ENCODE measurements at regions not wholly inside any gene's neighbourhood (a gene's known extent, or its start where the extent isn't known, plus 50 kb on each side); places are given as distances from the start of the nearest gene placed in this dataset.
"Not testable (repeated sequence)": the region's sequence is repeated elsewhere in the genome, so short reads cannot be mapped to it uniquely, and the experiment has no call there.

DNA sequence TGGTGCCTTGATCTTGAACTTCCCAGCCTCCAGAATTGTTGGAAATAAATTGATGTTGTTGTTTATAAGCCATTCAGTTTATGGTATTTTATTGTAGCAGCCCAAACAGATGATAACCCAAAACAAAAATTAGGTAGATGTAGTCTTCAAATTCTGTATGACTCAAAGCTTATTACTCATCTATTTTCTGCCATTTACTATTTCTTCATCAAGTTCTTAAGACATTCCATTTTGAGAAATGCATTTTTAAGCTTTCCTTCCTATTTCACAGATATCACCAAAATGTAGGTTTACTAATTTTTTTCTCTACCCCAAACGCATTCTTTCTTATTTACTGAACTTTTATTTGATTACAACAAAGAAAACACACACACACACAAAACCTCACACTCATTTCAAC is 148.2 kb downstream of the RND3 start:
- H3K9me3 ChIP-seq = no peaks in the 10 kb centered on the region
- no peak for TF ChIP-seq POLR2A (IDR thresholded peaks at IDR 0.05)
- TF ChIP-seq, protein P1, sequence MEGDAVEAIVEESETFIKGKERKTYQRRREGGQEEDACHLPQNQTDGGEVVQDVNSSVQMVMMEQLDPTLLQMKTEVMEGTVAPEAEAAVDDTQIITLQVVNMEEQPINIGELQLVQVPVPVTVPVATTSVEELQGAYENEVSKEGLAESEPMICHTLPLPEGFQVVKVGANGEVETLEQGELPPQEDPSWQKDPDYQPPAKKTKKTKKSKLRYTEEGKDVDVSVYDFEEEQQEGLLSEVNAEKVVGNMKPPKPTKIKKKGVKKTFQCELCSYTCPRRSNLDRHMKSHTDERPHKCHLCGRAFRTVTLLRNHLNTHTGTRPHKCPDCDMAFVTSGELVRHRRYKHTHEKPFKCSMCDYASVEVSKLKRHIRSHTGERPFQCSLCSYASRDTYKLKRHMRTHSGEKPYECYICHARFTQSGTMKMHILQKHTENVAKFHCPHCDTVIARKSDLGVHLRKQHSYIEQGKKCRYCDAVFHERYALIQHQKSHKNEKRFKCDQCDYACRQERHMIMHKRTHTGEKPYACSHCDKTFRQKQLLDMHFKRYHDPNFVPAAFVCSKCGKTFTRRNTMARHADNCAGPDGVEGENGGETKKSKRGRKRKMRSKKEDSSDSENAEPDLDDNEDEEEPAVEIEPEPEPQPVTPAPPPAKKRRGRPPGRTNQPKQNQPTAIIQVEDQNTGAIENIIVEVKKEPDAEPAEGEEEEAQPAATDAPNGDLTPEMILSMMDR (IDR thresholded peaks at IDR 0.05) = no peak
- no peaks in the 10 kb centered on the region for H3K36me3 ChIP-seq (ENCODE audit: low read depth, missing control alignments)
- H3K4me1 ChIP-seq = no peaks in the 10 kb centered on the region
- no peaks in the 10 kb centered on the region for H3K27me3 ChIP-seq
- no peak overlapping the region for H3K27ac ChIP-seq
- no peak overlapping the region for H3K4me3 ChIP-seq
- intact Hi-C loops (cut with DNase I; ENCODE audit: low total_unique reads) = no loop called here
- no peak for DNase-seq
- 77 to 89% methylated on average over 1 of the region's 1 CpG for WGBS, 2 donors

DNA sequence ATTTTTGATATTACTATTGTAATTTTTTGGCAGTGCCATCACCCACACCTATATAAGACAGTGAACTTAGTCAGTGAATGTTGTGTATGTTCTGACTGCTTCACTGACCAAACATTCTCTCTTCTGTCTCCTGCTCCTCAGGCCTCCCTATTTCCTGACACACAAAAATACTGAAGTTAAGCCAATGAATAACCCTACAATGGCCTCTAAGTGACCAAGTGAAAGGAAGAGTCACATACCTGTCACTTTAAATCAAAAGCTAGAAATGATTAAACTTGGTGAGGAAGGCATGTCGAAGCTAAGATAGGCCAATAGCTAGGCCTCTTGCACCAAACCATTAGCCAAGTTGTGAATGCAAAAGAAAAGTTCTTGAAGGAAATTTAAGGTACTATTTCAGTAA is 151.9 kb downstream of the RND3 start:
- no peak overlapping the region for H3K4me3 ChIP-seq
- H3K9me3 ChIP-seq = no peaks in the 10 kb centered on the region
- WGBS, 2 donors = 91 to 97% methylated on average over 1 of the region's 1 CpG
- intact Hi-C loops (cut with DNase I; ENCODE audit: low total_unique reads) = no loop called here
- no peaks in the 10 kb centered on the region for H3K36me3 ChIP-seq (ENCODE audit: low read depth, missing control alignments)
- H3K27me3 ChIP-seq = no peaks in the 10 kb centered on the region
- DNase-seq = no peak
- H3K27ac ChIP-seq = no peak overlapping the region
- H3K4me1 ChIP-seq = no peaks in the 10 kb centered on the region
- TF ChIP-seq POLR2A (IDR thresholded peaks at IDR 0.05) = no peak

DNA sequence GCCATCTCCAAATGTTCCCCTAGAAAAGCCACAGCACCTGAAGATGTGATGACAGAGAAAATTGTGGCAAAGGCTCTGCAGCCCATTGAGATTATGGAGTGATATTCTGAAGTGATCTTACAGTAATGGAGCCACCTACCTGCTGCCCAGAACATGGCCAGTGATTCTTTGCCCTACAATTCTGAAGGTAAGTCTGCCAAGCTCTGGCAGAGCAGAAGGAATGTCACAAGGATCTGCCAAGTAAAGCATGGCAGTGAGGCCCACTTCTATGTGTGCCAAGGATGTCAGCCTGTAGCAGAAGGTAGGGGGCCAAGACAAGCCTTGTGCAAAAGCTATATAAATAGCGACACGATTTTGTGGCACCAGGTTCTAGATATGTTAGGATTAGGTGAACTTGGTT is 155.1 kb downstream of the RND3 start:
- intact Hi-C loops (cut with DNase I; ENCODE audit: low total_unique reads) = no loop called here
- no peaks in the 10 kb centered on the region for H3K27me3 ChIP-seq
- H3K27ac ChIP-seq = no peak overlapping the region
- 88 to 91% methylated on average over 2 of the region's 2 CpGs for WGBS, 2 donors
- TF ChIP-seq POLR2A (IDR thresholded peaks at IDR 0.05) = no peak
- TF ChIP-seq, protein P1 (IDR thresholded peaks at IDR 0.05) = no peak
- H3K4me1 ChIP-seq = no peaks in the 10 kb centered on the region
- H3K4me3 ChIP-seq = no peak overlapping the region
- H3K36me3 ChIP-seq (ENCODE audit: low read depth, missing control alignments) = no peaks in the 10 kb centered on the region
- H3K9me3 ChIP-seq = no peaks in the 10 kb centered on the region
- DNase-seq = no peak

DNA sequence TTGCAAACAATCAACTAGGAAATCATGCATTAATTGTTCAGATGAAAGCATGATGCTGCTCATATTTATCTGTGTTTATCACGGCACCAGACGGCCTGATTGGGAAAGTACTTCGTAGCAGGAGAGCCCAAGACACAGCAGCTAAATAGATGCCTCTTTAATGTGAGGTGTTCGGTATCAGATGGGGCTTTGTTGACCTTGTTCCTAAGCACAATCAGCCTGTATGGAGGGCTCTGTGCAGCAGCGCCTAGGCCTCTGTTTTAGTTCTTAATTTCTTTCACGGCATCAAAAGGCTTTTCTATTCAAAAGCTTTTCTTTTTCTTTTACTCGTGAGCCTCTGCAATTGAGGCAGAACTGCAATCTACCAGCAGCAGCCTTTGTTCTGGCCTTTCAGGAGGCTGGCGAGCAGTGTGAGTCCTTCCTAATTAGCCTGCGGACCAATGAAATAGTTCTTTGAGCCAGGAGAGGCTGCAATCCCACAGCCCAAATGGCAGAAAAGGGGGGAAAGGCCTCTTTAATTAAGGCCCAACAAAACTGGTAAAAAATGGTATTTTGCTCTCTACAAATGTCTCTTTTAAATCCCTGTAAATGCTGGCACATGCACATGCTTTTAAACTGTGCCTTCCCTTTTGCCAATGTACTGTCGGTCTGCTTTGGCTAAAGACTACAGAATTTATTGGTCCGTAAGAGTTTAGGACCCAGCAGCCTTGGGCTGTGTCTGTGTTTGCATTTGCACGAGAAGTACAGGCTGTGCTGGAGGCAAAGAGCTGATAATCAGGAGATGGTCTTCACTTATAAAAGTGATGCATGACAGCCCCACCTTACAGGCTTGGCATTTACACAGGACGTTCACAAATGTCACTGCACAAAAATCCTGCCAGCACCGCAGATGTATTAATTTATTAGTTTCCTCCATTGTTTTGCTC is 159.6 kb downstream of the RND3 start:
- intact Hi-C loops (cut with DNase I; ENCODE audit: low total_unique reads) = no loop called here
- H3K27ac ChIP-seq = no peak overlapping the region
- H3K4me1 ChIP-seq = no peaks in the 10 kb centered on the region
- no peaks in the 10 kb centered on the region for H3K36me3 ChIP-seq (ENCODE audit: low read depth, missing control alignments)
- H3K4me3 ChIP-seq = no peak overlapping the region
- 59 to 65% methylated on average over 14 of the region's 14 CpGs for WGBS, 2 donors
- no peaks in the 10 kb centered on the region for H3K9me3 ChIP-seq
- H3K27me3 ChIP-seq = no peaks in the 10 kb centered on the region
- TF ChIP-seq, protein P1 (IDR thresholded peaks at IDR 0.05) = no peak
- TF ChIP-seq POLR2A (IDR thresholded peaks at IDR 0.05) = no peak
- no peak for DNase-seq

DNA sequence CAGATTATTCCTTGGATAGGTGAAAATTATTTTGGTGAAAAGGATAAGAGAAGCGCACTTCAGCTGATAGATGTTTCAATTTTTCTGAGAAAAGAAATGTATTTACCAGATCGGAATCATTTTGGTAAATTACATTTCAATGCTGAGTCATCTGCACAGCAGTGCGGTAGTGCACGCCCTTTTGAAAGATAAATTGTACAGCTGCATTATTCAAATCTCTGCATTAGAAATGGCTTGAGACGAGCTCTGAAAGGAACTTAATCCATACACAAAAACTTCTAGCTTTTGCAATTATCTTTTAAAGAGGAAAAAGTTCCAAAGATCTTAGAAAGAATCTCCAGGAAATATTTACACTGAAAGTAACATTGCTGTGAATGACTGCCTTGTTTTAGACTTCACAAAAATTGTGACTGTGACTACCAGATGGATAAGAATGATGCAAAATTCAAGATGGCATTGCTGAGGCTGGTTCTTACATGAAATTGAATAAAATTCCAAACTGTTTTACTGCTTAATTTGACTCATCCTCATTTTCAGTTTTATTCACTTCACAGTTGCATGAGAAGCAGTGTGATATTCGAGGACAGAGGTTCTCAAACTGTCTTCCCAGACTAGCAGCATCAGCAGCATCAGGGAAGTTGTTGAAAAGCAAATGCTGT is 161.7 kb downstream of the RND3 start:
- H3K4me1 ChIP-seq = no peaks in the 10 kb centered on the region
- 75 to 88% methylated on average over 6 of the region's 6 CpGs for WGBS, 2 donors
- no peak overlapping the region for H3K4me3 ChIP-seq
- DNase-seq = no peak
- no peaks in the 10 kb centered on the region for H3K36me3 ChIP-seq (ENCODE audit: low read depth, missing control alignments)
- no peaks in the 10 kb centered on the region for H3K9me3 ChIP-seq
- intact Hi-C loops (cut with DNase I; ENCODE audit: low total_unique reads) = no loop called here
- no peaks in the 10 kb centered on the region for H3K27me3 ChIP-seq
- TF ChIP-seq POLR2A (IDR thresholded peaks at IDR 0.05) = no peak
- TF ChIP-seq, protein P1 (IDR thresholded peaks at IDR 0.05) = no peak
- H3K27ac ChIP-seq = no peak overlapping the region

DNA sequence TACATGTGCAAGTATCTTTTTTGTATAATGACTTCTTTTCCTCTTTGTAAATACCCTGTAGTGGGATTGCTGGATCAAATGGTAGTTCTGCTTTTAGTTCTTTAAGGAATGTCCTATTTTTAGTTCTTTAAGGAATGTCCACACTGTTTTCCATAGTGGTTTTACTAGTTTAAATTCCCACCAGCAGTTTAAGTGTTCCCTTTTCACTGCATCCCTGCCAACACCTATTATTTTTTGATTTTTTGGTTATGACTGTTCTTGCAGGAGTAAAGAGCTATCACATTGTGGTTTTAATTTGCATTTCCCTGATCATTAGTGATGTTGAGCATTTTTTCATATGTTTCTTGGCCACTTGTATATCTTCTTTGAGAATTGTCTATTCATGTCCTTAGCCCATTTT is 164.4 kb downstream of the RND3 start:
- DNase-seq = not testable (repeated sequence)

More for the DNA sequence above, 164.4 kb downstream of the RND3 start:
- H3K4me1 ChIP-seq; H3K27ac ChIP-seq; H3K9me3 ChIP-seq; intact Hi-C loops (cut with DNase I; ENCODE audit: low total_unique reads); H3K27me3 ChIP-seq; H3K4me3 ChIP-seq; H3K36me3 ChIP-seq (ENCODE audit: low read depth, missing control alignments): not testable (repeated sequence)
